HEK293 (cell line): ENCODE measurements at regions not wholly inside any gene's neighbourhood (a gene's known extent, or its start where the extent isn't known, plus 50 kb on each side); places are given as distances from the start of the nearest gene placed in this dataset.

Experiments
- CTCF ChIA-PET: fragments of 350-600 bp; formaldehyde crosslinking; extraction: SDS; loops from one replicate; lab custom pipeline; 2021; ENCODE audit warnings: antibody characterized with exemption; lab: Yijun Ruan, JAX
- POLR2A ChIA-PET: fragments of 300-600 bp; formaldehyde crosslinking; extraction: SDS; loops from one replicate; lab custom pipeline; 2020; ENCODE audit warnings: antibody characterized with exemption, inconsistent platforms; lab: Yijun Ruan, JAX
- H3K27ac ChIP-seq: fragments of 200-500 bp; sonication (Bioruptor generic); 2 replicates; pipeline ENCODE4 v1.5.1; 2014; ENCODE audit warnings: low read depth, low read length, control low read depth, inconsistent platforms; ENCODE audit errors: extremely low read depth
- H3K36me3 ChIP-seq, 2 experiments: fragments of 200-500 bp in 1 of 2; sonication (Bioruptor generic) in 1 of 2; 1 replicate in 1 of 2; 2 replicates in 1 of 2; pipeline ENCODE4 v1.5.1; 2014 to 2017; ENCODE audit warnings: inconsistent platforms in 2 of 2, low read length in 2 of 2; ENCODE audit not compliant: control insufficient read depth in 2 of 2, insufficient read depth in 1 of 2
- H3K4me1 ChIP-seq: fragments of 200-500 bp; sonication (Bioruptor generic); 2 replicates; pipeline ENCODE4 v1.5.1; 2014; ENCODE audit warnings: mild to moderate bottlenecking, low read length, inconsistent platforms; ENCODE audit not compliant: control insufficient read depth, insufficient read depth
- H3K4me3 ChIP-seq: 2 replicates; pipeline ENCODE4 v1.5.1; 2011; ENCODE audit warnings: low read depth, mild to moderate bottlenecking, control low read depth, low read length, moderate library complexity
- H3K9me3 ChIP-seq: fragments of 200-500 bp; sonication (Bioruptor generic); 2 replicates; pipeline ENCODE4 v1.5.1; 2014; ENCODE audit warnings: low read depth, low read length, inconsistent platforms; ENCODE audit not compliant: control insufficient read depth, insufficient read depth
- FEZF1 ChIP-seq: fragments of 450-650 bp; formaldehyde crosslinking; IDR thresholded peaks from 2 replicates; pipeline ENCODE4 v1.5.1; 2016; ENCODE audit warnings: missing biosample characterization, missing genetic modification characterization
- GLIS1 ChIP-seq: fragments of 450-650 bp; formaldehyde crosslinking; IDR thresholded peaks from 2 replicates; pipeline ENCODE4 v1.5.1; 2016; ENCODE audit warnings: missing biosample characterization, missing genetic modification characterization
- IKZF3 ChIP-seq: fragments of 450-650 bp; IDR thresholded peaks from 2 replicates; pipeline ENCODE4 v1.5.0; 2018; ENCODE audit warnings: missing biosample characterization, mild to moderate bottlenecking, missing genetic modification characterization, moderate library complexity
- SCRT2 ChIP-seq: fragments of 450-650 bp; formaldehyde crosslinking; IDR thresholded peaks from 2 replicates; pipeline ENCODE4 v1.5.1; 2016; ENCODE audit warnings: missing biosample characterization, missing genetic modification characterization
- YY2 ChIP-seq: fragments of 450-650 bp; formaldehyde crosslinking; IDR thresholded peaks from 2 replicates; pipeline ENCODE4 v1.5.1; 2016; ENCODE audit warnings: missing biosample characterization, missing genetic modification characterization
- ZNF132 ChIP-seq: fragments of 450-650 bp; formaldehyde crosslinking; IDR thresholded peaks from 2 replicates; pipeline ENCODE4 v1.5.1; 2017; ENCODE audit warnings: missing biosample characterization, missing genetic modification characterization, borderline replicate concordance
- ZNF146 ChIP-seq: fragments of 450-650 bp; formaldehyde crosslinking; IDR thresholded peaks from 2 replicates; pipeline ENCODE4 v1.5.1; 2016; ENCODE audit warnings: missing biosample characterization, missing genetic modification characterization
- ZNF555 ChIP-seq: fragments of 450-650 bp; formaldehyde crosslinking; conservative IDR thresholded peaks from 2 replicates; pipeline ENCODE4 v1.5.1; 2017; ENCODE audit warnings: missing biosample characterization, mild to moderate bottlenecking, missing genetic modification characterization, inconsistent platforms
- ZNF571 ChIP-seq: fragments of 450-650 bp; formaldehyde crosslinking; IDR thresholded peaks from 2 replicates; pipeline ENCODE4 v1.5.0; 2017; ENCODE audit warnings: missing biosample characterization, missing genetic modification characterization
- ZNF658 ChIP-seq: fragments of 450-650 bp; formaldehyde crosslinking; IDR thresholded peaks from 2 replicates; pipeline ENCODE4; 2016; ENCODE audit warnings: missing biosample characterization, missing genetic modification characterization
- ZNF701 ChIP-seq: fragments of 450-650 bp; formaldehyde crosslinking; IDR thresholded peaks from 2 replicates; pipeline ENCODE4 v1.5.1; 2016; ENCODE audit warnings: missing biosample characterization, missing genetic modification characterization
- ZNF76 ChIP-seq: fragments of 450-650 bp; formaldehyde crosslinking; IDR thresholded peaks from 2 replicates; pipeline ENCODE4; 2016; ENCODE audit warnings: low read depth, missing biosample characterization, missing genetic modification characterization, borderline replicate concordance
- TF ChIP-seq, protein P1 (sequence below): fragments of 450-650 bp; formaldehyde crosslinking; IDR thresholded peaks from 2 replicates; pipeline ENCODE4 v1.5.1; 2016; ENCODE audit warnings: missing biosample characterization, missing genetic modification characterization
- TF ChIP-seq, protein P2 (sequence below): fragments of 450-650 bp; formaldehyde crosslinking; IDR thresholded peaks from 2 replicates; pipeline ENCODE4 v1.5.1; 2016; ENCODE audit warnings: missing biosample characterization, missing genetic modification characterization
- TF ChIP-seq, protein P3 (sequence below): fragments of 450-650 bp; IDR thresholded peaks from 2 replicates; pipeline ENCODE4 v1.5.1; 2018; ENCODE audit warnings: missing biosample characterization, missing genetic modification characterization
- TF ChIP-seq, protein P4 (sequence below): fragments of 450-650 bp; formaldehyde crosslinking; IDR thresholded peaks from 2 replicates; pipeline ENCODE4 v1.5.1; 2016; ENCODE audit warnings: missing biosample characterization, missing genetic modification characterization, low read depth
- TF ChIP-seq, protein P5 (sequence below): fragments of 450-650 bp; formaldehyde crosslinking; IDR thresholded peaks from 2 replicates; pipeline ENCODE4 v1.5.1; 2016; ENCODE audit warnings: missing biosample characterization, missing genetic modification characterization
- TF ChIP-seq, protein P6 (sequence below): IDR thresholded peaks from 2 replicates; pipeline ENCODE4 v1.6.1; 2011; ENCODE audit warnings: mild to moderate bottlenecking, low read depth, low read length, borderline replicate concordance

DNA sequence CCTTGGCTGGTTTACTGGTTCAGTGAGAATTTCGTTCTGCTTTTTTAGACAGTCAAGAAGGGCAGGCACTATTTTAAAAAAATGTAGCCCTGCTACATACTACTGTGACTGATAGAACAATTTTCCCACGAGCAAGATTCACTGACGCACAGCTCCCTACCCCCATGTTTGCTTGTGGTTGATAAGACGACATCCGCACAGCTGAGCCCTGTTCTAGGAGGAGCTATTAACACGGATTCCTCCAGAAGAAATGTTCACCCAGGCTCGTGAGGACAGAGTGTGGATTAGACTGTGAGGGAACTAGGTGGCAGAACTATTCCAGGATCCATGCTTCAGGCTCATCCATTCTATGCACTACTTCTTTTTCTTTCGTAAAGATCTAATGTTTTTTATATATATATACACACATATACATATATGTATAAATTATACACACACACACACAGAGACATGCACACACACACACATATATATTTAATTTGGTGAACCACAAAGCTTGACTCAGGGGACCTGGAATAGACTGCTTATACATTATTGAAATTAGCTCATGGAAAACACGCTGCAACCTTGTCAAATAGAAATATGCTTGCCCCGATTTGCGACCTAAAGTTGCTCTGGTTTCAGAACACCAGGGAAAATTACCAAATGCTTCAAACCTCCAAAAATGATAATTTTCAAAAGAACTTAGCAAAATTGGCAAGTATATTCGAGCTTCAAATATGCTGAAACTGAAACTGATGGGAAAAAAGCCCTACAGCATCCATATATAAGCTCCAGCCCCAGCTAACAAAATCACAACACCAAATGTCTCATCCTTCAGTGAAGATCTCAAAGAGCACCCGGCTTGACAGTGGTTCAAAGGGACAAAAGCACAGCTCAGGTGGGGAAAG, 370.4 kb downstream of the SOCS6 start:
- ChIA-PET CTCF (no interaction called here), POLR2A (interaction anchor here (0.6 kb wide), 1 partner anchor 62 kb away, joined by 3 read pairs; no protein-coding TSS in a partner anchor)
- Histone ChIP-seq H3K4me1 (no peaks in the 10 kb centered on the region), H3K4me3 (no peak overlapping the region), H3K36me3 (no peaks in the 10 kb centered on the region), H3K27ac (no peak overlapping the region), H3K9me3 (no peaks in the 10 kb centered on the region)
- TF ChIP-seq YY2 (tag by site-specific recombination) (no peak), IKZF3 (no peak), SCRT2 (tag by site-specific recombination) (no peak), ZNF132 (tag by site-specific recombination) (no peak), ZNF571 (tag by site-specific recombination) (no peak)
- TF ChIP-seq, protein P1, sequence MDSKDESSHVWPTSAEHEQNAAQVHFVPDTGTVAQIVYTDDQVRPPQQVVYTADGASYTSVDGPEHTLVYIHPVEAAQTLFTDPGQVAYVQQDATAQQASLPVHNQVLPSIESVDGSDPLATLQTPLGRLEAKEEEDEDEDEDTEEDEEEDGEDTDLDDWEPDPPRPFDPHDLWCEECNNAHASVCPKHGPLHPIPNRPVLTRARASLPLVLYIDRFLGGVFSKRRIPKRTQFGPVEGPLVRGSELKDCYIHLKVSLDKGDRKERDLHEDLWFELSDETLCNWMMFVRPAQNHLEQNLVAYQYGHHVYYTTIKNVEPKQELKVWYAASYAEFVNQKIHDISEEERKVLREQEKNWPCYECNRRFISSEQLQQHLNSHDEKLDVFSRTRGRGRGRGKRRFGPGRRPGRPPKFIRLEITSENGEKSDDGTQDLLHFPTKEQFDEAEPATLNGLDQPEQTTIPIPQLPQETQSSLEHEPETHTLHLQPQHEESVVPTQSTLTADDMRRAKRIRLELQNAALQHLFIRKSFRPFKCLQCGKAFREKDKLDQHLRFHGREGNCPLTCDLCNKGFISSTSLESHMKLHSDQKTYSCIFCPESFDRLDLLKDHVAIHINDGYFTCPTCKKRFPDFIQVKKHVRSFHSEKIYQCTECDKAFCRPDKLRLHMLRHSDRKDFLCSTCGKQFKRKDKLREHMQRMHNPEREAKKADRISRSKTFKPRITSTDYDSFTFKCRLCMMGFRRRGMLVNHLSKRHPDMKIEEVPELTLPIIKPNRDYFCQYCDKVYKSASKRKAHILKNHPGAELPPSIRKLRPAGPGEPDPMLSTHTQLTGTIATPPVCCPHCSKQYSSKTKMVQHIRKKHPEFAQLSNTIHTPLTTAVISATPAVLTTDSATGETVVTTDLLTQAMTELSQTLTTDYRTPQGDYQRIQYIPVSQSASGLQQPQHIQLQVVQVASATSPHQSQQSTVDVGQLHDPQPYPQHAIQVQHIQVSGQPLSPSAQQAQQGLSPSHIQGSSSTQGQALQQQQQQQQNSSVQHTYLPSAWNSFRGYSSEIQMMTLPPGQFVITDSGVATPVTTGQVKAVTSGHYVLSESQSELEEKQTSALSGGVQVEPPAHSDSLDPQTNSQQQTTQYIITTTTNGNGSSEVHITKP (tag by site-specific recombination): no peak

DNA sequence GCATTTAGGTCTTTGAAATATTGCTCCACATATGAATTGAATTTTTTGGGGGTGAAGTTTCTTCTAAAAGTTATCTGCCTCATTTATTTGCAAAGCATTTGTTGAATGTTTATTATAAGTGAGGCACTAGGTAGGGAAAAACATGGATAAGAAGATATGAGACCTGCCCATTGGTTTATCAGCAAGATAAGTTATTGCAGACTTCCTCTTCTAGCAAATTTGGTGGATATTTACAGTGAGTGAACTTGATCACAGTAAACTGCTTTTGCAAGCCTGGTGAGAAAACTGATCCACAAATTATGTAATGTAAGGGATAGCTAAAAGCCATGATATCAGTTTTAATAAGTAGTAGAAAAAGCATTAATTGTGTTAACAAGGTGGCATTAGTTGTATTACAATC, 364.8 kb downstream of the SOCS6 start:
- Histone ChIP-seq H3K9me3 (no peaks in the 10 kb centered on the region), H3K36me3 (no peaks in the 10 kb centered on the region), H3K4me1 (no peaks in the 10 kb centered on the region), H3K4me3 (no peak overlapping the region), H3K27ac (no peak overlapping the region)
- TF ChIP-seq, protein P2, sequence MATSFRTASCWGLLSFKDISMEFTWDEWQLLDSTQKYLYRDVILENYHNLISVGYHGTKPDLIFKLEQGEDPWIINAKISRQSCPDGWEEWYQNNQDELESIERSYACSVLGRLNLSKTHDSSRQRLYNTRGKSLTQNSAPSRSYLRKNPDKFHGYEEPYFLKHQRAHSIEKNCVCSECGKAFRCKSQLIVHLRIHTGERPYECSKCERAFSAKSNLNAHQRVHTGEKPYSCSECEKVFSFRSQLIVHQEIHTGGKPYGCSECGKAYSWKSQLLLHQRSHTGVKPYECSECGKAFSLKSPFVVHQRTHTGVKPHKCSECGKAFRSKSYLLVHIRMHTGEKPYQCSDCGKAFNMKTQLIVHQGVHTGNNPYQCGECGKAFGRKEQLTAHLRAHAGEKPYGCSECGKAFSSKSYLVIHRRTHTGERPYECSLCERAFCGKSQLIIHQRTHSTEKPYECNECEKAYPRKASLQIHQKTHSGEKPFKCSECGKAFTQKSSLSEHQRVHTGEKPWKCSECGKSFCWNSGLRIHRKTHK (tag by site-specific recombination): no peak
- ChIA-PET CTCF (interaction anchor here (0.5 kb wide), 1 partner anchor 454 kb away, joined by 4 read pairs; no protein-coding TSS in a partner anchor), POLR2A (no interaction called here)

DNA sequence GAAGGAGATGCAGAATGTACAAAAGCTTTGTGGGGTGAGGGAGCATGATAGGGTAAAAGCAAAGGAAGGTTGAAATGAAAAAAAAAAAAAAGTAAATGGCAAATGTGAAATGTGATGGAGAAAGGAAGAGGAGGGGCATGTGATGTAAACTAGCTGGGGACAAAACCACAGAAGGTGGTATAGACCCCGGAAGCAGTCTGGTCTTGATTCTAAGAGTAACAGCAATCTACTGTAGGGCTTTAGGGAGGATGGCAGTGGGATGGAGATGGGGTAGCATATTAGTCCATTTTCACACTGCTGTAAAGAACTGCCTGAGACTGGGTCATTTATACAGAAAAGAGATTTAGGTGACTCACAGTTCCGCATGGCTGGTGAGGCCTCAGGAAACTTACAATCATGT, 362.0 kb downstream of the SOCS6 start:
- no peak overlapping the region for H3K27ac ChIP-seq
- H3K4me3 ChIP-seq: no peak overlapping the region
- POLR2A ChIA-PET: no interaction called here
- H3K4me1 ChIP-seq: no peaks in the 10 kb centered on the region
- TF ChIP-seq, protein P3, sequence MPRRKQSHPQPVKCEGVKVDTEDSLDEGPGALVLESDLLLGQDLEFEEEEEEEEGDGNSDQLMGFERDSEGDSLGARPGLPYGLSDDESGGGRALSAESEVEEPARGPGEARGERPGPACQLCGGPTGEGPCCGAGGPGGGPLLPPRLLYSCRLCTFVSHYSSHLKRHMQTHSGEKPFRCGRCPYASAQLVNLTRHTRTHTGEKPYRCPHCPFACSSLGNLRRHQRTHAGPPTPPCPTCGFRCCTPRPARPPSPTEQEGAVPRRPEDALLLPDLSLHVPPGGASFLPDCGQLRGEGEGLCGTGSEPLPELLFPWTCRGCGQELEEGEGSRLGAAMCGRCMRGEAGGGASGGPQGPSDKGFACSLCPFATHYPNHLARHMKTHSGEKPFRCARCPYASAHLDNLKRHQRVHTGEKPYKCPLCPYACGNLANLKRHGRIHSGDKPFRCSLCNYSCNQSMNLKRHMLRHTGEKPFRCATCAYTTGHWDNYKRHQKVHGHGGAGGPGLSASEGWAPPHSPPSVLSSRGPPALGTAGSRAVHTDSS: no peak
- TF ChIP-seq, protein P4, sequence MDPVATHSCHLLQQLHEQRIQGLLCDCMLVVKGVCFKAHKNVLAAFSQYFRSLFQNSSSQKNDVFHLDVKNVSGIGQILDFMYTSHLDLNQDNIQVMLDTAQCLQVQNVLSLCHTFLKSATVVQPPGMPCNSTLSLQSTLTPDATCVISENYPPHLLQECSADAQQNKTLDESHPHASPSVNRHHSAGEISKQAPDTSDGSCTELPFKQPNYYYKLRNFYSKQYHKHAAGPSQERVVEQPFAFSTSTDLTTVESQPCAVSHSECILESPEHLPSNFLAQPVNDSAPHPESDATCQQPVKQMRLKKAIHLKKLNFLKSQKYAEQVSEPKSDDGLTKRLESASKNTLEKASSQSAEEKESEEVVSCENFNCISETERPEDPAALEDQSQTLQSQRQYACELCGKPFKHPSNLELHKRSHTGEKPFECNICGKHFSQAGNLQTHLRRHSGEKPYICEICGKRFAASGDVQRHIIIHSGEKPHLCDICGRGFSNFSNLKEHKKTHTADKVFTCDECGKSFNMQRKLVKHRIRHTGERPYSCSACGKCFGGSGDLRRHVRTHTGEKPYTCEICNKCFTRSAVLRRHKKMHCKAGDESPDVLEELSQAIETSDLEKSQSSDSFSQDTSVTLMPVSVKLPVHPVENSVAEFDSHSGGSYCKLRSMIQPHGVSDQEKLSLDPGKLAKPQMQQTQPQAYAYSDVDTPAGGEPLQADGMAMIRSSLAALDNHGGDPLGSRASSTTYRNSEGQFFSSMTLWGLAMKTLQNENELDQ: no peak
- TF ChIP-seq ZNF701 (tag by site-specific recombination): no peak
- no peak for TF ChIP-seq FEZF1 (tag by site-specific recombination)
- TF ChIP-seq, protein P5, sequence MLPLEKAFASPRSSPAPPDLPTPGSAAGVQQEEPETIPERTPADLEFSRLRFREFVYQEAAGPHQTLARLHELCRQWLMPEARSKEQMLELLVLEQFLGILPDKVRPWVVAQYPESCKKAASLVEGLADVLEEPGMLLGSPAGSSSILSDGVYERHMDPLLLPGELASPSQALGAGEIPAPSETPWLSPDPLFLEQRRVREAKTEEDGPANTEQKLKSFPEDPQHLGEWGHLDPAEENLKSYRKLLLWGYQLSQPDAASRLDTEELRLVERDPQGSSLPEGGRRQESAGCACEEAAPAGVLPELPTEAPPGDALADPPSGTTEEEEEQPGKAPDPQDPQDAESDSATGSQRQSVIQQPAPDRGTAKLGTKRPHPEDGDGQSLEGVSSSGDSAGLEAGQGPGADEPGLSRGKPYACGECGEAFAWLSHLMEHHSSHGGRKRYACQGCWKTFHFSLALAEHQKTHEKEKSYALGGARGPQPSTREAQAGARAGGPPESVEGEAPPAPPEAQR (tag by site-specific recombination): no peak
- TF ChIP-seq, protein P6, sequence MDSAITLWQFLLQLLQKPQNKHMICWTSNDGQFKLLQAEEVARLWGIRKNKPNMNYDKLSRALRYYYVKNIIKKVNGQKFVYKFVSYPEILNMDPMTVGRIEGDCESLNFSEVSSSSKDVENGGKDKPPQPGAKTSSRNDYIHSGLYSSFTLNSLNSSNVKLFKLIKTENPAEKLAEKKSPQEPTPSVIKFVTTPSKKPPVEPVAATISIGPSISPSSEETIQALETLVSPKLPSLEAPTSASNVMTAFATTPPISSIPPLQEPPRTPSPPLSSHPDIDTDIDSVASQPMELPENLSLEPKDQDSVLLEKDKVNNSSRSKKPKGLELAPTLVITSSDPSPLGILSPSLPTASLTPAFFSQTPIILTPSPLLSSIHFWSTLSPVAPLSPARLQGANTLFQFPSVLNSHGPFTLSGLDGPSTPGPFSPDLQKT: no peak
- TF ChIP-seq ZNF658 (tag by site-specific recombination): no peak
- TF ChIP-seq ZNF555: no peak
- no peak for TF ChIP-seq GLIS1 (tag by site-specific recombination)
- no peak for TF ChIP-seq ZNF76
- TF ChIP-seq ZNF146 (tag by site-specific recombination): no peak
- H3K36me3 ChIP-seq: no peaks in the 10 kb centered on the region
- no peaks in the 10 kb centered on the region for H3K9me3 ChIP-seq
- CTCF ChIA-PET: interaction anchor here (0.5 kb wide), 1 partner anchor 29 kb away, joined by 4 read pairs; no protein-coding TSS in a partner anchor
